ENCODE measurements at regions not wholly inside any gene's neighbourhood (a gene's known extent, or its start where the extent isn't known, plus 50 kb on each side); places are given as distances from the start of the nearest gene placed in this dataset.

DNA sequence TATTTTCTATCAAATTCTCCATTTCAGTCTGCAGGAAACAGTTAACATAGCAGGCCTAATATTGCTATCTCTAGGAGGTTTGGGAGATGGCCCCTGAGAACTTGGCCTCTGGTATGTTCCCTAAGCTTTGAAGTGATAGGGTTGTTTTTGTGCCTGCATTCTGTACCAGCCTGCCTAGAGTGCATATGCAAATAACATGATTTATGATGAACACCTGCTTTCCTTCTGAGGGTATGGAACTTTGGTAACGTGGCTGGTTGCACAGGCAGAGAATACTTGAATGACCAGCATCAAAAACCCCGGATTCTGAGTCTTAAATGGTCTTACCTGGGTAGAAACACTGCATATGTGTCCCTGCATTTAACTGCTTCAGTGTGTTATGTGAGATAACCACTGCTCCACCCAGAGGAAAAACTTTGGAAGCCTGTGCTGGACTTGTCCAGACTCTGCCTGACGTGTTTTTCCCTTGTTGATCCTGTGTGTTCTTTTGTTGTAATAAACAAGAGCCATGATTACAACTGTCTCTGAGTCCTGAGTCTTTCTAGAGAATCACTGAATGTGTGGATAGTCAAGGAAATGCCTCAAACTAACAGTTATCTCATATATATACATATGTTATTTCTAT lies 111.3 kb upstream of the ABCA1 start:
- no peak for DNase-seq (ENCODE audit: low spot score)
- Mint-ChIP-seq H3K4me1 (ENCODE audit: unreplicated experiment) (no peaks in the 10 kb centered on the region), H3K27ac (ENCODE audit: unreplicated experiment) (no peak overlapping the region), H3K27me3 (ENCODE audit: unreplicated experiment) (no peaks in the 10 kb centered on the region), H3K36me3 (ENCODE audit: low read depth, unreplicated experiment) (no peaks in the 10 kb centered on the region), H3K4me3 (ENCODE audit: unreplicated experiment) (no peak overlapping the region), H3K9me3 (ENCODE audit: unreplicated experiment) (no peaks in the 10 kb centered on the region)
- TF ChIP-seq, protein P1, sequence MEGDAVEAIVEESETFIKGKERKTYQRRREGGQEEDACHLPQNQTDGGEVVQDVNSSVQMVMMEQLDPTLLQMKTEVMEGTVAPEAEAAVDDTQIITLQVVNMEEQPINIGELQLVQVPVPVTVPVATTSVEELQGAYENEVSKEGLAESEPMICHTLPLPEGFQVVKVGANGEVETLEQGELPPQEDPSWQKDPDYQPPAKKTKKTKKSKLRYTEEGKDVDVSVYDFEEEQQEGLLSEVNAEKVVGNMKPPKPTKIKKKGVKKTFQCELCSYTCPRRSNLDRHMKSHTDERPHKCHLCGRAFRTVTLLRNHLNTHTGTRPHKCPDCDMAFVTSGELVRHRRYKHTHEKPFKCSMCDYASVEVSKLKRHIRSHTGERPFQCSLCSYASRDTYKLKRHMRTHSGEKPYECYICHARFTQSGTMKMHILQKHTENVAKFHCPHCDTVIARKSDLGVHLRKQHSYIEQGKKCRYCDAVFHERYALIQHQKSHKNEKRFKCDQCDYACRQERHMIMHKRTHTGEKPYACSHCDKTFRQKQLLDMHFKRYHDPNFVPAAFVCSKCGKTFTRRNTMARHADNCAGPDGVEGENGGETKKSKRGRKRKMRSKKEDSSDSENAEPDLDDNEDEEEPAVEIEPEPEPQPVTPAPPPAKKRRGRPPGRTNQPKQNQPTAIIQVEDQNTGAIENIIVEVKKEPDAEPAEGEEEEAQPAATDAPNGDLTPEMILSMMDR (IDR thresholded peaks at IDR 0.05; ENCODE audit: unreplicated experiment) = no peak

DNA sequence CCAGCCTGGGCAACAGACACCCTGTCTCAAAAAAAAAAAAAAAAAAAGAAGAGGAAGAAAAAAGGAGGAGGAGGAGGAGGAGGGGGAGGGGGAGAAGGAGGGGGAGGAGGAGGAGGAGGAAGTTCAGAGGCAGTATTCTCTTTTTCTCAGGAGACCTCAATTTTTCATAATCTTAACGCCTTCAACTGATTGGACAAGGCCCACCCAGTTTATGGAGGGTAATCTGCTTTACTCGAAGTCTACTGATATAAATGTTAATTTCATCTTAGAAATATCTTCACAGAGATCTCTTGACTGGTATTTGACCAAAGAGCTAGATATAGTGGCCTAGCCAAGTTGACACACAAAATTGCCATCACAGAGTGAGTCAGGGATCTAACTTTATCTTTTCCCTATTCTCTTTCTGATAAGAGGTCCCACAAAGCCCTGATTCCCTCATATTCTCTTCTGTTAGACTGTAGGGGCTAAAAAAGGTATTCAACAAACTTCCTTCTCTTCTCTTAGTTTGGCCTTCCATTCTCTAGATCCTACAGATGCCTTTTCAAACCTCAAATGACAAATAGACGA lies 115.5 kb upstream of the ABCA1 start:
- no peaks in the 10 kb centered on the region for H3K27me3 Mint-ChIP-seq (ENCODE audit: unreplicated experiment)
- no peaks in the 10 kb centered on the region for H3K4me1 Mint-ChIP-seq (ENCODE audit: unreplicated experiment)

DNA sequence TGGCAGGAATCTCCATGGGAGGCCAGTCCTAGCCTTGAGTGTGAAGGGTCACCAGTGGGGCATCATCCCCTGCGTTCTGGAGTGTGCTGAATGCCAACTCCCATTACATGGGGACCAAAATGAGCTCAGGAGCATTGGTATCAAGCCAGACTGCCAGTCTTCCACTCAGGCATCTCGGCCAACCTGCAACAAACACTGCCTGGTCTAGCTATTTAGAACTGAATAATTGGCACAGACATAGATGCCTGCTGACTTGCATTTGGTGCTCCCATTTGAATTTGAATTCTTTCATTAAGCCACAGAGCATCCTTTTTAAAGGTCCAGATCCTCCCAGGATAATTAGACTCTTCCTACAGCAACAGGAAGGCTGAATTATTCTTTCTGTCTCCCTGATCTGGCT lies 116.6 kb upstream of the ABCA1 start:
- Mint-ChIP-seq H3K27me3 (ENCODE audit: unreplicated experiment) (no peaks in the 10 kb centered on the region), H3K4me3 (ENCODE audit: unreplicated experiment) (no peak overlapping the region), H3K9me3 (ENCODE audit: unreplicated experiment) (no peaks in the 10 kb centered on the region), H3K27ac (ENCODE audit: unreplicated experiment) (no peak overlapping the region), H3K36me3 (ENCODE audit: low read depth, unreplicated experiment) (no peaks in the 10 kb centered on the region), H3K4me1 (ENCODE audit: unreplicated experiment) (no peaks in the 10 kb centered on the region)
- no peak for DNase-seq (ENCODE audit: low spot score)
- TF ChIP-seq, protein P1 (IDR thresholded peaks at IDR 0.05; ENCODE audit: unreplicated experiment) = no peak

More for the DNA sequence above, 115.5 kb upstream of the ABCA1 start:
- TF ChIP-seq, protein P1 (IDR thresholded peaks at IDR 0.05; ENCODE audit: unreplicated experiment) = no peak
- H3K36me3 Mint-ChIP-seq (ENCODE audit: low read depth, unreplicated experiment) = no peaks in the 10 kb centered on the region
- H3K9me3 Mint-ChIP-seq (ENCODE audit: unreplicated experiment) = no peaks in the 10 kb centered on the region
- no peak overlapping the region for H3K4me3 Mint-ChIP-seq (ENCODE audit: unreplicated experiment)
- H3K27ac Mint-ChIP-seq (ENCODE audit: unreplicated experiment) = no peak overlapping the region
- no peak for DNase-seq (ENCODE audit: low spot score)

DNA sequence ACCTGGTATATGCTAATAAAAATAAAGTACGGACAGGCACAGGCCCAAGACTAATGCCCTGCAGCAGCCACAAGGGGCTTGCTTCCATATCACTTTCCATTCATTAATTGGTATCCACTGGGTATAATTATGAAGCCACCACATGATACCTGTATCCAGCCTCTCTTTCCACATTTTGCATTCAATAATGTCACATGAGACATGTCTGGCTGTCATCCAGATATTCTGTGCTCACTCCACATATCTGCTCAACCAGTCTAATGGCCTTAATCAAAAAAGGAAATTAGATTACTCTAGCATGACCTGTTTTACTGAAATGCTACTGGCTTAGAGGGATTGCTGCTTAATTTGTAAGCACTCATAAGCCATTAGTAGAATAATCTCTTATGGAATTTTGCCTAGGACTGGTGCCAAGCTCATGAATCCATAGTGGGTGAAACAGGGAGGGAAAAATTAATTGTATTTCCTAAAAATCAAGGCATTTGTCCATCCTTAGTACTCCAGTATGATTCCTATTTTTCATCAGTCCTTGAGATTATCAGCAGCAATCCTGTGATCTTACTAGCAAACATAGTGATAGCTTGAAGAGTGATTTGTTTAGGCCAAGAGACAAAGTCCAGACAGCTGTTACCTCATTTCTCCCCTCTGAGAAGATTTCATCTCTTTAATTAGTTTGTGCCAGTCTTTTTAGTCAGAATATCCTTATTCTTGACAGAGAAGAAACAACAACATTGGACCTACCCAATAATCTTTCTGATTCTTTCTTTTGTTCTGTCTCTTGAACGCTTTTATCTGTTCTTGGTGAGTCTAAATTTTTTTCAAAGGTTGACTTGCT lies 119.2 kb upstream of the ABCA1 start:
- Mint-ChIP-seq H3K4me1 (ENCODE audit: unreplicated experiment) (no peaks in the 10 kb centered on the region), H3K9me3 (ENCODE audit: unreplicated experiment) (no peaks in the 10 kb centered on the region), H3K36me3 (ENCODE audit: low read depth, unreplicated experiment) (no peaks in the 10 kb centered on the region), H3K4me3 (ENCODE audit: unreplicated experiment) (no peak overlapping the region), H3K27ac (ENCODE audit: unreplicated experiment) (no peak overlapping the region), H3K27me3 (ENCODE audit: unreplicated experiment) (peaks cover 2% of the 10 kb centered on the region)
- TF ChIP-seq, protein P1 (IDR thresholded peaks at IDR 0.05; ENCODE audit: unreplicated experiment) = no peak
- no peak for DNase-seq (ENCODE audit: low spot score)

DNA sequence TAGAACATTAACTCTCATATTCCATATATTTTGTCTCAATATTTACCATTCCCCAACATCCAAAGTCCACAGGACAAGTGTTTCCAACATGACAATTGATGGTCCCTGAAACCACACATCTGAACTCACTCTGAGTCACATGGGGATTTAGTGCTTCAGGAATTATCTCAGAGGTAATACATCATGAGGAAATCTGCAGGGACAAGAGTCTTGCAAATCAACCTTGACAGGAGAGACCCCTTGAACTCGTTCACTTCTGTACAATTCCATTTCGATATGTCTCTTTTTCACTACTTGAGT lies 119.7 kb upstream of the ABCA1 start:
- Mint-ChIP-seq H3K36me3 (ENCODE audit: low read depth, unreplicated experiment) (no peaks in the 10 kb centered on the region), H3K4me1 (ENCODE audit: unreplicated experiment) (no peaks in the 10 kb centered on the region), H3K27ac (ENCODE audit: unreplicated experiment) (no peak overlapping the region), H3K27me3 (ENCODE audit: unreplicated experiment) (peaks cover 4% of the 10 kb centered on the region), H3K9me3 (ENCODE audit: unreplicated experiment) (no peaks in the 10 kb centered on the region), H3K4me3 (ENCODE audit: unreplicated experiment) (no peak overlapping the region)
- DNase-seq (ENCODE audit: low spot score) = no peak
- TF ChIP-seq, protein P1 (IDR thresholded peaks at IDR 0.05; ENCODE audit: unreplicated experiment) = no peak
